SK-N-MC (cell line): ENCODE measurements at regions not wholly inside any gene's neighbourhood (a gene's known extent, or its start where the extent isn't known, plus 50 kb on each side); places are given as distances from the start of the nearest gene placed in this dataset.
"Not testable (repeated sequence)": the region's sequence is repeated elsewhere in the genome, so short reads cannot be mapped to it uniquely, and the experiment has no call there.

Source experiments
- DNase-seq: peaks from one replicate; pipeline ENCODE4 v3.0.0-alpha.2; 2011; ENCODE audit warnings: low read depth, low spot score
- H3K27ac ChIP-seq: fragments of 200-600 bp; sonication (generic); 2 replicates; pipeline ENCODE4 v1.5.1; 2016; ENCODE audit warnings: mixed run types
- H3K36me3 ChIP-seq: fragments of 200-600 bp; sonication (generic); 2 replicates; pipeline ENCODE4 v1.6.1; 2017; ENCODE audit warnings: antibody characterized with exemption, low read length, mixed read lengths; ENCODE audit not compliant: insufficient read depth
- H3K4me3 ChIP-seq: fragments of 200-600 bp; sonication (generic); 2 replicates; pipeline ENCODE4 v1.5.1; 2016
- H3K9ac ChIP-seq: fragments of 200-600 bp; sonication (generic); 2 replicates; pipeline ENCODE4 v1.8.0; 2017; ENCODE audit warnings: mixed run types, mixed read lengths; ENCODE audit not compliant: insufficient read length
- H3K9me3 ChIP-seq: fragments of 200-600 bp; sonication (generic); 2 replicates; pipeline ENCODE4 v1.6.1; 2017; ENCODE audit warnings: low read depth, mild to moderate bottlenecking, antibody characterized with exemption, low read length, moderate library complexity, mixed read lengths
- EZH2 ChIP-seq: fragments of 200-600 bp; sonication (generic); IDR thresholded peaks from one replicate; pipeline ENCODE4 v1.6.1; 2017; ENCODE audit warnings: antibody characterized with exemption
- FOXP2 ChIP-seq: optimal IDR thresholded peaks from 2 replicates; pipeline ENCODE3; 2011; ENCODE audit warnings: mild to moderate bottlenecking, moderate library complexity; ENCODE audit not compliant: insufficient read depth; ENCODE audit errors: extremely low read length, control extremely low read depth
- POLR2AphosphoS5 ChIP-seq: IDR thresholded peaks from 2 replicates; pipeline ENCODE4 v1.6.1; 2012; ENCODE audit warnings: mild to moderate bottlenecking, low read depth, low read length, borderline replicate concordance

- H3K36me3 ChIP-seq: no peaks in the 10 kb centered on the region
- TF ChIP-seq FOXP2: no peak
- no peak for TF ChIP-seq EZH2
- no peak for TF ChIP-seq POLR2AphosphoS5
- no peak overlapping the region for H3K4me3 ChIP-seq
- no peaks in the 10 kb centered on the region for H3K9me3 ChIP-seq
- no peak overlapping the region for H3K9ac ChIP-seq
- H3K27ac ChIP-seq: no peak overlapping the region
- DNase-seq: no peak
Observed at GRCh38 chrX:19256986-19257385, 86.7 kb upstream of the PDHA1 start.

- not testable (repeated sequence) for DNase-seq, H3K27ac ChIP-seq, H3K4me3 ChIP-seq, H3K36me3 ChIP-seq, H3K9ac ChIP-seq, H3K9me3 ChIP-seq
Observed at GRCh38 chrX:19261026-19261425, 82.7 kb upstream of the PDHA1 start.

- TF ChIP-seq FOXP2 (no peak), POLR2AphosphoS5 (no peak), EZH2 (no peak)
- Histone ChIP-seq H3K9me3 (no peaks in the 10 kb centered on the region), H3K9ac (no peak overlapping the region), H3K36me3 (no peaks in the 10 kb centered on the region), H3K4me3 (no peak overlapping the region), H3K27ac (no peak overlapping the region)
- DNase-seq: no peak
Observed at GRCh38 chrX:19270727-19271126, 73.0 kb upstream of the PDHA1 start.

DNA sequence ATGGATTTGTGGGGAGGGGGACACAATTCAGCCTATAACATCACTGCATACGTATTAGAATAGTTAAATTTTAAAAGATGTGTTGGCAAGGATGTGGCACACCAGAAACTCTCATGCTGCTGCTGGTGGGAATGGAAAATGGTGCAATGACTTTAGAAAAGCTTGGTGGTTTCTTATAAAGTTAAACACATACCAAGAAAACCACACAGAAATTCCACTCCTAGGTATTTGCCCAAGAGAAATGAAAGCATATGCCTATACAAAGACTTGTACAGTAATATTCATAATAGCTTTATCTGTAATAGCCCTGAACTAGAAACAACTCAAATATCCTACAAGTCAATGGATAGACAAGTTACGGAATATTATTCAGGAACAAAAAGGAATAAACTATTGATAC, 71.3 kb upstream of the PDHA1 start:
- Histone ChIP-seq H3K4me3 (no peak overlapping the region), H3K27ac (no peak overlapping the region), H3K9me3 (no peaks in the 10 kb centered on the region), H3K9ac (no peak overlapping the region), H3K36me3 (no peaks in the 10 kb centered on the region)
- TF ChIP-seq POLR2AphosphoS5 (no peak), FOXP2 (no peak), EZH2 (no peak)
- DNase-seq: no peak

DNA sequence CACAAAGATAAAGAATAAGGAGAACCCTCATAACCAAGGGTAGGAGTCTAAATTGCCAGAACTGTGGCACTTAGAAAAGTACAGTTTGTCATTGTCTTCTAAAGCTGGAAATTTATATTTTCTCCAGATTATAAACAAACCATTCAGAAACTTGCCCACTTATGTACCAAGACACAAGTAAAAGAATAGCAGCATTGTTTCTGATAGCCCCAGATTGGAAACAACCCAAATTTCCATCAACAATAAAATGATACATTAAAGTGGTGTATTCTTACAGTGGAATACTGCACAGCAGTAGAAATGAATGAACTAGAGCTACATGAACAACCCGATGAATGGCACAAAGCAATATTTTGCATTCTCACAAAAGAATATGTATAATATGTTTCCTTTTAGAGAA, 63.1 kb upstream of the PDHA1 start:
- Histone ChIP-seq H3K36me3 (no peaks in the 10 kb centered on the region), H3K9ac (no peak overlapping the region)
- TF ChIP-seq FOXP2: no peak
- TF ChIP-seq POLR2AphosphoS5: no peak
- TF ChIP-seq EZH2: no peak

DNA sequence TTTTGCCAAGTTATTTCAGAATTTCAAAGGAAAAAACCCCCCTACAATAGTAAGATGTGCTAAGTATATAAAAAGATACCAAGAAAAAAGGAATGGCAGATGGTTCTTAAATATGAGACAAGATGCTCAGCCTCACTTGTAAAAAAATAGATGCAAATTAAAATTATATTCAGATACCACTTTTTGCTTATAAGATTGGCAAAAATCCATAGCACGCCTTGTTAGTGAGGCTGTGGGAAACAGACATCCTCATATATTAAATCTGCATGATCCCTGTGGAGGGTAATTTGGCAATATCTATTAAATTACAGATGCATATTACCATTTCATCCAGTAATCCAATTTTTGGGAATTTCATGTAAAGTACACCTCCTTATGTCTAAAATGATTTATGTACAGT, 62.5 kb upstream of the PDHA1 start:
- Histone ChIP-seq H3K4me3 (no peak overlapping the region), H3K36me3 (no peaks in the 10 kb centered on the region)

More for the DNA sequence above, 63.1 kb upstream of the PDHA1 start:
- Histone ChIP-seq H3K27ac (no peak overlapping the region), H3K4me3 (no peak overlapping the region), H3K9me3 (no peaks in the 10 kb centered on the region)
- DNase-seq: no peak

DNA sequence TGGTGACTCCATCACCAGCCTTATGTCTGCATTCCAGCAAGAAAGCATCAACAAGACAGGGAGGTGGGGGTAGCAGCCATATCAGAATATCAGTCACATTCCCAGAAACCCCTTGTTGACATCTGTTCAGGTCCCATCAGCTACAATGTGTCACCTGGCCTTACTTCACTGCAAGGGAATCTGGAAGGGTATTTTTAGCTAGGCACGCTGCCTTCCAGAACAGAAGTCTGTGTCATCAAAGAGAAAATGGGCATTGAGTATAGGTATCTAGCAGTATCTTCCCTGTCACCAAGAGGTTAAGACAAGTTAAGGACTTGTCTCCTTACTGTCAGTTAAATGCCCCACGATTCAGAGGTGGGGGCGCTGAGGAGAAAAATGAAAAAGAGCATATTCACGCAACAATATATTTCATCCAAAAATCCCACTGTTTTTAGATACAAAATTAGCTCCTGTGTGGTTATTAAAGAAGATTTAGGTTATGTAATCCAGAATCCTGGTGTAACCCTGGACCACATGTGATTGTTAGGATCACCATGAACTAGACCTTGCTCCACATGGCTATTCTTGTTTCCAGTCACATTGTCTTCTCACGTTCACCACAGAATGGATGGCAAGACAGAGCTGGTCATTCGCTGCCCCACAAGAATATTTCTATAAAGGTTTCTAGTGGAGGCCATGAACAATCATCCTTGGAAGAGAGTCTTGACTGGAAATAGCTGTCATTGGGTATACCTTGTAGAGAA, 60.0 kb upstream of the PDHA1 start:
- Histone ChIP-seq H3K9ac (no peak overlapping the region), H3K36me3 (no peaks in the 10 kb centered on the region), H3K9me3 (no peaks in the 10 kb centered on the region), H3K27ac (no peak overlapping the region), H3K4me3 (no peak overlapping the region)
- no peak for DNase-seq
- TF ChIP-seq FOXP2: no peak
- no peak for TF ChIP-seq POLR2AphosphoS5
- no peak for TF ChIP-seq EZH2

More for the DNA sequence above, 62.5 kb upstream of the PDHA1 start:
- H3K9me3 ChIP-seq: no peaks in the 10 kb centered on the region
- no peak overlapping the region for H3K9ac ChIP-seq
- TF ChIP-seq EZH2 (no peak), FOXP2 (no peak), POLR2AphosphoS5 (no peak)
- no peak overlapping the region for H3K27ac ChIP-seq
- no peak for DNase-seq

DNA sequence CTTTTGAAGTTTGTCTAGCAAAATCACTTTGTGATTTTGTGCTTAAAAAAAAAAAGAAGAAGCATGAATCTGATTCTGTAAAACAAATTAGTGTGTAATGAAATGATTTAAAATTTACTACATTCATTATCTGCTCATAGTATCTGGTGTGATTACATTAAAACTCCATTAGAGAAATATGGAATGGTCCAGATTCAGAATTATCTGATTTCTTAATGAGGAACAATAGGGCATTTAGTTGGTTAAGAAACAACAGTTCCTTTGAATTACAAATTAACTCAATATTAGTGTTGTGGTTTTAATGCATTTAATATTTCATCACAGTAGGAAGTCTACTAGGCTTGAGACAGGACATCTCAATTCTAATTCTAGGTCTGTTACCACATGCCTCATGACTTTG, 57.9 kb upstream of the PDHA1 start:
- Histone ChIP-seq H3K36me3 (no peaks in the 10 kb centered on the region), H3K4me3 (no peak overlapping the region), H3K9ac (no peak overlapping the region), H3K9me3 (no peaks in the 10 kb centered on the region), H3K27ac (no peak overlapping the region)
- TF ChIP-seq FOXP2: no peak
- TF ChIP-seq POLR2AphosphoS5: no peak
- no peak for TF ChIP-seq EZH2
- DNase-seq: no peak

- Histone ChIP-seq H3K9me3 (no peaks in the 10 kb centered on the region), H3K36me3 (no peaks in the 10 kb centered on the region), H3K9ac (no peak overlapping the region), H3K4me3 (no peak overlapping the region), H3K27ac (no peak overlapping the region)
- DNase-seq: no peak
- TF ChIP-seq FOXP2 (no peak), EZH2 (no peak), POLR2AphosphoS5 (no peak)
Observed at GRCh38 chrX:19291086-19291485, 52.6 kb upstream of the PDHA1 start.
